NCI-H1930 (cell line): ENCODE measurements at regions not wholly inside any gene's neighbourhood (a gene's known extent, or its start where the extent isn't known, plus 50 kb on each side); places are given as distances from the start of the nearest gene placed in this dataset.

Experiments used
- DNase-seq, 2 experiments: peaks; one replicate each; lab custom pipeline; 2025; lab: John Stamatoyannopoulos, UW

- DNase-seq = no peak
These were observed 93.6 kb upstream of the UST start for GRCh38 chr6:148653138-148653776.

GRCh38 chr6:148657048-148657447 is 89.8 kb upstream of the UST start:
- DNase-seq = no peak

GRCh38 chr6:148658681-148659430 is 88.0 kb upstream of the UST start:
- no peak for DNase-seq

- DNase-seq = no peak
These were observed 79.4 kb upstream of the UST start for GRCh38 chr6:148667395-148667794.

GRCh38 chr6:148671085-148671484 is 75.7 kb upstream of the UST start:
- no peak for DNase-seq

GRCh38 chr6:148671952-148672351 is 74.9 kb upstream of the UST start:
- DNase-seq = no peak

GRCh38 chr6:148674306-148674705 is 72.5 kb upstream of the UST start:
- no peak for DNase-seq

- DNase-seq = no peak
These were observed 69.0 kb upstream of the UST start for GRCh38 chr6:148677594-148678476.

- no peak for DNase-seq
These were observed 68.1 kb upstream of the UST start for GRCh38 chr6:148678682-148679081.

GRCh38 chr6:148681666-148682065 is 65.2 kb upstream of the UST start:
- DNase-seq = no peak

- DNase-seq = no peak
These were observed 64.6 kb upstream of the UST start for GRCh38 chr6:148682252-148682651.

GRCh38 chr6:148682990-148683389 is 63.8 kb upstream of the UST start:
- no peak for DNase-seq

GRCh38 chr6:148689168-148689567 is 57.7 kb upstream of the UST start:
- DNase-seq = no peak

- DNase-seq = no peak
These were observed 52.8 kb upstream of the UST start for GRCh38 chr6:148693882-148694484.
